WTC11 (cell line): ENCODE measurements at regions not wholly inside any gene's neighbourhood (a gene's known extent, or its start where the extent isn't known, plus 50 kb on each side); places are given as distances from the start of the nearest gene placed in this dataset.

ENCODE experiments used
- ATAC-seq: fragments of 200-7000 bp; cut with Tn5 transposase; 2 replicates; pipeline ENCODE4 v1.10.0; 2021; ENCODE audit warnings: mild to moderate bottlenecking, moderate library complexity
- CTCF ChIA-PET: fragments of 300-600 bp; sonication (Branson Sonifier 250); formaldehyde crosslinking; loops from one replicate; lab custom pipeline; 2021; ENCODE audit warnings: antibody characterized with exemption; lab: Charles Lee
- POLR2A ChIA-PET: fragments of 350-600 bp; sonication (Branson Sonifier 250); formaldehyde crosslinking; loops from one replicate; lab custom pipeline; 2021; ENCODE audit warnings: antibody characterized with exemption; lab: Charles Lee
- DNase-seq: peaks from one replicate; pipeline ENCODE4 v3.0.0; 2021; ENCODE audit warnings: low spot score
- H3K27ac Mint-ChIP-seq: 2 replicates; pipeline ENCODE4 v1.8.0; 2021; ENCODE audit warnings: mixed read lengths
- H3K27me3 Mint-ChIP-seq: 2 replicates; pipeline ENCODE4 v1.8.0; 2021; ENCODE audit warnings: low read depth, mild to moderate bottlenecking, moderate library complexity, mixed read lengths
- H3K36me3 Mint-ChIP-seq: 2 replicates; pipeline ENCODE4 v1.8.0; 2021; ENCODE audit warnings: mixed read lengths
- H3K4me1 Mint-ChIP-seq: 2 replicates; pipeline ENCODE4 v1.8.0; 2022; ENCODE audit warnings: mixed read lengths
- H3K4me3 Mint-ChIP-seq: 2 replicates; pipeline ENCODE4 v1.8.0; 2021; ENCODE audit warnings: mild to moderate bottlenecking, moderate library complexity, mixed read lengths
- H3K9me3 Mint-ChIP-seq: 2 replicates; pipeline ENCODE4 v1.8.0; 2021; ENCODE audit warnings: mixed read lengths
- ATF1 ChIP-seq: sonication (generic); formaldehyde crosslinking; IDR thresholded peaks from 2 replicates; pipeline ENCODE4 v1.8.1; 2023; ENCODE audit warnings: mild to moderate bottlenecking, moderate library complexity, missing genetic modification reagents
- GTF2I ChIP-seq: fragments of 250-450 bp; sonication (Bioruptor Pico); conservative IDR thresholded peaks from 2 replicates; pipeline ENCODE4 v1.4.0; 2021; ENCODE audit warnings: mild to moderate bottlenecking
- HMGA2 ChIP-seq: fragments of 250-450 bp; sonication (Bioruptor Pico); IDR thresholded peaks from 2 replicates; pipeline ENCODE4 v1.4.0; 2021; ENCODE audit warnings: mild to moderate bottlenecking, moderate library complexity
- HMGXB4 ChIP-seq: sonication (generic); formaldehyde crosslinking; IDR thresholded peaks from 2 replicates; pipeline ENCODE4 v1.8.1; 2023; ENCODE audit warnings: mild to moderate bottlenecking, moderate library complexity, missing genetic modification reagents
- MAX ChIP-seq: sonication (generic); formaldehyde crosslinking; IDR thresholded peaks from 2 replicates; pipeline ENCODE4 v1.8.0; 2022; ENCODE audit warnings: mild to moderate bottlenecking, missing genetic modification reagents
- MLX ChIP-seq: sonication (generic); formaldehyde crosslinking; IDR thresholded peaks from 2 replicates; pipeline ENCODE4 v1.8.1; 2023; ENCODE audit warnings: mild to moderate bottlenecking, missing genetic modification reagents, moderate library complexity
- MYBL2 ChIP-seq: sonication (generic); formaldehyde crosslinking; IDR thresholded peaks from 2 replicates; pipeline ENCODE4 v1.8.1; 2023; ENCODE audit warnings: mild to moderate bottlenecking, moderate library complexity, missing genetic modification reagents
- NFYB ChIP-seq: sonication (generic); formaldehyde crosslinking; conservative IDR thresholded peaks from 2 replicates; pipeline ENCODE4 v1.8.0; 2022; ENCODE audit warnings: low read depth, missing genetic modification reagents
- OVOL2 ChIP-seq: fragments of 250-450 bp; sonication (Bioruptor Pico); IDR thresholded peaks from 2 replicates; pipeline ENCODE4 v1.9.0; 2021; ENCODE audit warnings: mild to moderate bottlenecking, borderline replicate concordance
- PRDM15 ChIP-seq: sonication (generic); formaldehyde crosslinking; IDR thresholded peaks from 2 replicates; pipeline ENCODE4 v1.8.0; 2022; ENCODE audit warnings: missing genetic modification reagents
- RORB ChIP-seq: fragments of 250-450 bp; sonication (Bioruptor Pico); IDR thresholded peaks from 2 replicates; pipeline ENCODE4 v1.9.0; 2021; ENCODE audit warnings: mild to moderate bottlenecking
- TCF7 ChIP-seq: sonication (generic); formaldehyde crosslinking; IDR thresholded peaks from 2 replicates; pipeline ENCODE4 v1.8.0; 2022; ENCODE audit warnings: mild to moderate bottlenecking, low read depth, missing genetic modification reagents, moderate library complexity
- TEAD1 ChIP-seq: sonication (generic); formaldehyde crosslinking; IDR thresholded peaks from 2 replicates; pipeline ENCODE4 v1.8.0; 2022; ENCODE audit warnings: mild to moderate bottlenecking, missing genetic modification reagents
- USF2 ChIP-seq: sonication (generic); formaldehyde crosslinking; IDR thresholded peaks from 2 replicates; pipeline ENCODE4 v1.8.1; 2023; ENCODE audit warnings: mild to moderate bottlenecking, missing genetic modification reagents, moderate library complexity
- ZMAT4 ChIP-seq: fragments of 250-450 bp; sonication (Bioruptor Pico); IDR thresholded peaks from 2 replicates; pipeline ENCODE4 v1.9.0; 2021; ENCODE audit warnings: mild to moderate bottlenecking
- ZNF317 ChIP-seq: sonication (generic); formaldehyde crosslinking; IDR thresholded peaks from 2 replicates; pipeline ENCODE4 v1.8.1; 2023; ENCODE audit warnings: low read depth, mild to moderate bottlenecking, moderate library complexity, missing genetic modification reagents, borderline replicate concordance
- ZNF396 ChIP-seq: fragments of 250-450 bp; sonication (Bioruptor Pico); IDR thresholded peaks from 2 replicates; pipeline ENCODE4 v1.8.0; 2021; ENCODE audit warnings: mild to moderate bottlenecking, moderate library complexity, borderline replicate concordance
- ZNF423 ChIP-seq: fragments of 250-450 bp; sonication (Bioruptor Pico); IDR thresholded peaks from 2 replicates; pipeline ENCODE4 v2.1.2; 2022; ENCODE audit warnings: mild to moderate bottlenecking, moderate library complexity
- ZNF512 ChIP-seq: sonication (generic); formaldehyde crosslinking; IDR thresholded peaks from 2 replicates; pipeline ENCODE4 v1.8.1; 2022; ENCODE audit warnings: missing genetic modification reagents, borderline replicate concordance
- ZSCAN18 ChIP-seq: fragments of 250-450 bp; sonication (Bioruptor Pico); IDR thresholded peaks from 2 replicates; pipeline ENCODE4 v2.1.2; 2022; ENCODE audit warnings: mild to moderate bottlenecking, moderate library complexity

GRCh38 chr2:4745056-4745991 lies 946.9 kb upstream of the SOX11 start:
- H3K27ac Mint-ChIP-seq: no peak overlapping the region
- CTCF ChIA-PET: no interaction called here
- ATAC-seq: no peak

GRCh38 chr2:4753721-4754120 lies 938.5 kb upstream of the SOX11 start:
- DNase-seq: no peak
- H3K27ac Mint-ChIP-seq: no peak overlapping the region
- no peak for TF ChIP-seq MLX
- TF ChIP-seq ZNF396 (CRISPR knock-in tag): no peak
- no peak for TF ChIP-seq GTF2I (CRISPR knock-in tag)
- TF ChIP-seq ATF1 (CRISPR knock-in tag): no peak
- no peak for TF ChIP-seq RORB (CRISPR knock-in tag)
- TF ChIP-seq TCF7 (CRISPR knock-in tag): no peak
- TF ChIP-seq PRDM15 (CRISPR knock-in tag): no peak
- TF ChIP-seq ZNF423 (CRISPR knock-in tag): no peak
- TF ChIP-seq, all 79 proteins: peak for 0
- no peak for ATAC-seq
- POLR2A ChIA-PET: no interaction called here
- Mint-ChIP-seq H3K27me3 (peaks cover 9% of the 10 kb centered on the region), H3K36me3 (peaks cover 69% of the 10 kb centered on the region), H3K9me3 (peaks cover 89% of the 10 kb centered on the region), H3K4me1 (no peaks in the 10 kb centered on the region), H3K4me3 (no peak overlapping the region)
- CTCF ChIA-PET: no interaction called here

More at GRCh38 chr2:4745056-4745991, 946.9 kb upstream of the SOX11 start:
- no peak for DNase-seq
- Mint-ChIP-seq H3K4me1 (no peaks in the 10 kb centered on the region), H3K27me3 (no peaks in the 10 kb centered on the region; the same call in 1 of the 2 replicates), H3K4me3 (no peak overlapping the region), H3K36me3 (peaks cover 69% of the 10 kb centered on the region), H3K9me3 (peaks cover 79% of the 10 kb centered on the region)
- POLR2A ChIA-PET: no interaction called here
- no peak for TF ChIP-seq HMGA2 (CRISPR knock-in tag)
- TF ChIP-seq ATF1 (CRISPR knock-in tag): no peak
- no peak for TF ChIP-seq NFYB
- TF ChIP-seq HMGXB4 (CRISPR knock-in tag): no peak
- TF ChIP-seq ZSCAN18 (CRISPR knock-in tag): no peak
- no peak for TF ChIP-seq OVOL2

- Mint-ChIP-seq H3K9me3 (peaks cover 79% of the 10 kb centered on the region), H3K4me3 (no peak overlapping the region), H3K36me3 (peaks cover 64% of the 10 kb centered on the region), H3K4me1 (no peaks in the 10 kb centered on the region), H3K27ac (no peak overlapping the region), H3K27me3 (peaks cover 8% of the 10 kb centered on the region)
- CTCF ChIA-PET: interaction anchor here (0.8 kb wide), 1 partner anchor 12 kb away, joined by 3 read pairs; no protein-coding TSS in a partner anchor
- no peak for DNase-seq
- POLR2A ChIA-PET: no interaction called here
- ATAC-seq: no peak
- TF ChIP-seq ZNF512 (CRISPR knock-in tag): no peak
- no peak for TF ChIP-seq MYBL2 (CRISPR knock-in tag)
- TF ChIP-seq TEAD1 (CRISPR knock-in tag): no peak
- TF ChIP-seq ZNF317: no peak
- TF ChIP-seq ATF1 (CRISPR knock-in tag): no peak
- TF ChIP-seq USF2 (CRISPR knock-in tag): no peak
- no peak for TF ChIP-seq ZMAT4 (CRISPR knock-in tag)
- TF ChIP-seq MAX (CRISPR knock-in tag): no peak
Measured at GRCh38 chr2:4762951-4763376, 929.2 kb upstream of the SOX11 start.
